ENCODE measurements at regions not wholly inside any gene's neighbourhood (a gene's known extent, or its start where the extent isn't known, plus 50 kb on each side); places are given as distances from the start of the nearest gene placed in this dataset.

GRCh38 chr11:92504004-92504403 lies 279.4 kb downstream of the FAT3 start:
- ChIA-PET CTCF (no interaction called here), POLR2A (no interaction called here)
- Histone ChIP-seq H3K9me3 (no peaks in the 10 kb centered on the region), H3K4me1 (no peaks in the 10 kb centered on the region), H3K27ac (no peak overlapping the region), H3K4me2 (no peak overlapping the region), H3K4me3 (no peak overlapping the region)
- ATAC-seq (no peak), FAIRE-seq (no peak), DNase-seq (ENCODE audit: low read depth in 1 of 2, low spot score in 1 of 2) (no peak)
- TF ChIP-seq RNF2 (IDR thresholded peaks at IDR 0.05; ENCODE audit: borderline replicate concordance, low read depth) (no peak), ESRRA (IDR thresholded peaks at IDR 0.05; ENCODE audit: borderline replicate concordance, low read length) (no peak), NFE2L2 (conservative IDR thresholded peaks at IDR 0.05; ENCODE audit: low read length) (no peak), EP300 (IDR thresholded peaks at IDR 0.05) (no peak), EHF (CRISPR knock-in tag; IDR thresholded peaks at IDR 0.05) (no peak), FOSL2 (IDR thresholded peaks at IDR 0.05) (no peak), FOSL2 (CRISPR knock-in tag; IDR thresholded peaks at IDR 0.05) (no peak), POLR2AphosphoS2 (conservative IDR thresholded peaks at IDR 0.05; ENCODE audit: low read length) (no peak), FOXS1 (CRISPR knock-in tag; IDR thresholded peaks at IDR 0.05) (no peak), PBX3 (IDR thresholded peaks at IDR 0.05) (no peak), CBX8 (IDR thresholded peaks at IDR 0.05) (no peak), KDM5A (IDR thresholded peaks at IDR 0.05) (no peak), TP53 (CRISPR knock-in tag; IDR thresholded peaks at IDR 0.05) (no peak)

GRCh38 chr11:92504534-92504933 lies 279.9 kb downstream of the FAT3 start:
- DNase-seq (ENCODE audit: low read depth in 1 of 2, low spot score in 1 of 2) (no peak), ATAC-seq (no peak), FAIRE-seq (no peak)
- H3K4me1 ChIP-seq: no peaks in the 10 kb centered on the region
- POLR2A ChIA-PET: no interaction called here
- no peak overlapping the region for H3K27ac ChIP-seq
- WGBS (ENCODE audit: missing lambda C conversion rate): 44% methylated on average over 2 of the region's 2 CpGs
- no peak overlapping the region for H3K4me3 ChIP-seq
- no peak overlapping the region for H3K4me2 ChIP-seq
- TF ChIP-seq RAD21 (conservative IDR thresholded peaks at IDR 0.05 in 1 of 2, IDR thresholded peaks at IDR 0.05 in 1 of 2): no peak
- TF ChIP-seq HOXB13 (CRISPR knock-in tag; IDR thresholded peaks at IDR 0.05; ENCODE audit: low read depth): no peak
- no peak for TF ChIP-seq ZSCAN20 (CRISPR knock-in tag; IDR thresholded peaks at IDR 0.05)
- no peak for TF ChIP-seq CHD2 (IDR thresholded peaks at IDR 0.05; ENCODE audit: low read length, partially characterized antibody)
- TF ChIP-seq CHD4 (IDR thresholded peaks at IDR 0.05; ENCODE audit: borderline replicate concordance): no peak
- no peak for TF ChIP-seq PBX3 (IDR thresholded peaks at IDR 0.05)
- no peak for TF ChIP-seq FOXS1 (CRISPR knock-in tag; IDR thresholded peaks at IDR 0.05)
- CTCF ChIA-PET: no interaction called here
- no peaks in the 10 kb centered on the region for H3K9me3 ChIP-seq

GRCh38 chr11:92505689-92506088 lies 281.1 kb downstream of the FAT3 start:
- Histone ChIP-seq H3K27ac (no peak overlapping the region), H3K4me2 (no peak overlapping the region), H3K4me3 (no peak overlapping the region), H3K4me1 (no peaks in the 10 kb centered on the region), H3K9me3 (no peaks in the 10 kb centered on the region)
- ATAC-seq: no peak
- no peak for DNase-seq (ENCODE audit: low read depth in 1 of 2, low spot score in 1 of 2)
- ChIA-PET POLR2A (no interaction called here), CTCF (no interaction called here)
- no peak for FAIRE-seq
- 16% methylated on average over 4 of the region's 4 CpGs for WGBS (ENCODE audit: missing lambda C conversion rate)
- TF ChIP-seq PBX3 (IDR thresholded peaks at IDR 0.05): no peak
- TF ChIP-seq TFCP2L1 (CRISPR knock-in tag; IDR thresholded peaks at IDR 0.05): no peak
- no peak for TF ChIP-seq RAD21 (conservative IDR thresholded peaks at IDR 0.05 in 1 of 2, IDR thresholded peaks at IDR 0.05 in 1 of 2)
- no peak for TF ChIP-seq HEYL (CRISPR knock-in tag; IDR thresholded peaks at IDR 0.05)
- no peak for TF ChIP-seq CTCF (IDR thresholded peaks at IDR 0.05)
- no peak for TF ChIP-seq ATOH8 (CRISPR knock-in tag; IDR thresholded peaks at IDR 0.05; ENCODE audit: low read depth)
- TF ChIP-seq GATA3 (IDR thresholded peaks at IDR 0.05; ENCODE audit: borderline replicate concordance): no peak
- no peak for TF ChIP-seq ZC3H11A (IDR thresholded peaks at IDR 0.05)
- TF ChIP-seq RARB (CRISPR knock-in tag; IDR thresholded peaks at IDR 0.05): no peak
- no peak for TF ChIP-seq RFX5 (IDR thresholded peaks at IDR 0.05)
- TF ChIP-seq ZSCAN20 (CRISPR knock-in tag; IDR thresholded peaks at IDR 0.05): no peak
- no peak for TF ChIP-seq FOSL2 (IDR thresholded peaks at IDR 0.05)
- no peak for TF ChIP-seq FOSL2 (CRISPR knock-in tag; IDR thresholded peaks at IDR 0.05)
- TF ChIP-seq MAX (IDR thresholded peaks at IDR 0.05): no peak
- no peak for TF ChIP-seq ZFP36 (IDR thresholded peaks at IDR 0.05; ENCODE audit: borderline replicate concordance, partially characterized antibody)
- no peak for TF ChIP-seq EP300 (IDR thresholded peaks at IDR 0.05)
- TF ChIP-seq ELK1 (IDR thresholded peaks at IDR 0.05; ENCODE audit: low read depth, low read length): no peak
